GM19023 (cell line): ENCODE measurements at regions not wholly inside any gene's neighbourhood (a gene's known extent, or its start where the extent isn't known, plus 50 kb on each side); places are given as distances from the start of the nearest gene placed in this dataset.
A peak's percentile ranks its signal among the peaks of the same experiment; 100 is the strongest.
"Not testable (repeated sequence)": the region's sequence is repeated elsewhere in the genome, so short reads cannot be mapped to it uniquely, and the experiment has no call there.

ENCODE experiments used
- ATAC-seq: cut with Tn5 transposase; IDR thresholded peaks from one replicate; pipeline ENCODE4 v1.9.1; 2021; ENCODE audit warnings: mild to moderate bottlenecking, moderate library complexity; ENCODE audit not compliant: unreplicated experiment

DNA sequence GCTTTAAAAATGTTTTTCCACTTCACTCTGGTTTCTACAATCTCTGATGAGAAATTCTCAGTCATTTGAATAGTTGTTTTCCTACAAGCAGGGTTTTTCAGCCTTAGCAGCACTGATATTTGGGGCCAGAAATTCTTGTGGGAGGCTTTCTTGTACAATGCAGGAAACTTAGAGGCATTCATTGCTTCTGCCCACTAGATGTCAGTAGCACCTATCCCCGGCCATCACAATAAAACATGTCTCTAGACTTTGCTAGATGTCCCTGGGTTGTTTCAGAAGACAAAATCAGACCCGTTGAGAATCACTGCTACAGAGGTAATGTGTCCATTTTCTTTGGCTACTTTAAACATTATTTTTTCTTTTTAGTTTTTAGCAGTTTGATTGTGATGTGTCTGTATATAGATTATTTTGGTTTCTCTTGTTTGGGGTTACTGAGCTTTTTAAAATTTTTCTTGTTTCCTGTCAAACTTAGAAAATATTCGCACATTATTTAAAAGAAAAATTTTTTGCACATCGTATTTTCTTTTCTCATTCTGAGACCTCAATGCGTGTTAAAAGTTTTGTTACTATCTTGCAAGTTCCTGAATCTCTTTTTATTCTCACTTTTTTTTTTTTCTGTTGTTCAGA is 60.8 kb upstream of the CCDC179 start:
- peak; percentile 90 for ATAC-seq

DNA sequence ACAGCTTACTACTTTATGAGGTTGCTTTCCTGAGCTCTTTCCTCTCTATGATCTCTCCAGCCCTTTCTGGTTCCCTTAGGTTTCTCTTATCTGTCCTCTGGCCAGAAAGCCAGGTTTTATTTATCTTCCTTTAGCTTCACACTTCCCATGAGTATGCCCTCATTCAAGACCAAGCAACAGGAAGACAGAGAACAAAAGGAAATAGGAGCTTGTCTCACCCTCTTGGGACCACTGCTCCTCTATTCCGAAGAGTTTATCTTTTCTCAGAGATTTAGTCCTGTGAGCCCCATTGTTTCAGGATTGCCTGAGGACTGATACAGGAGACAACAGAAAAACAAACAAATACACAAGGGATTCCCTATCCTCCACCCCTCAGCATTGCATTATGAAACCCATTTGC is 62.4 kb upstream of the CCDC179 start:
- no peak for ATAC-seq

DNA sequence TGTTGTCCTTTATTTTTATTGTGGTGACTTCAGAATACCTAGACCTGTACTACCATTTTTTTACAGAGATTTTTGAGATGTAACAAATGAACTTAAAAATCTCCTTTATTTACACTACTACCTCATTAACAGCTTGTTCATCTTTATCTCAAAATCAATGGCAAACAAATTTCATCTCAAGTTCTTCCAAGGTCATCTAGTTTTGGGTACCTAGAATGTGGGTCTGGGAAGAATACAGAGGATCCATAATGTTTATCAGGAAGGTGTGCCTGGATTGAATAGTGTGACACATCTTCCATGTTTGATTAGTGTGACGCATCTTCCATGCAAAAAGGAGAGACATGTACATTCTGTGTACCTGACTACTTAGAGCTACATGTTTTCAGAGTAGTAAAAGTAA is 63.3 kb upstream of the CCDC179 start:
- ATAC-seq = no peak

DNA sequence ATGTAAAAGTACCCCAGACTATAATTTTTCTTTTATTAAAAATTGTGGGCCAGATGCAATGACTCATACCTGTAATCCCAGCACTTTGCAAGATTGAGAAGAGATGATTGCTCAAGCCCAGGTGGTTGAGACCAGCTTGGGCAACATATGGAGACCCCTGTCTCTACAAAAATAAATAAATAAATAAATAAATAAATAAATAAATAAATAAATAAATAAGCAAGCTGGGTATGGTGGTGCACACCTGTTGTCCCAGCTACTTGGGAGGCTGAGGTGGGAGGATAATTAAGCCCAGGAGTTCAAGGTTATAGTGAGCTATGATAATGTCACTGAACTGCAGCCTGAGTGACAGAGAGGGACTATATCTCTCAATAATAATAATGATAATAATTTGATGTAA is 66.1 kb upstream of the CCDC179 start:
- no peak for ATAC-seq

- no peak for ATAC-seq
Observed at GRCh38 chr11:22927793-22928192, 67.5 kb upstream of the CCDC179 start.

- no peak for ATAC-seq
Observed at GRCh38 chr11:22928207-22928917, 68.1 kb upstream of the CCDC179 start.

DNA sequence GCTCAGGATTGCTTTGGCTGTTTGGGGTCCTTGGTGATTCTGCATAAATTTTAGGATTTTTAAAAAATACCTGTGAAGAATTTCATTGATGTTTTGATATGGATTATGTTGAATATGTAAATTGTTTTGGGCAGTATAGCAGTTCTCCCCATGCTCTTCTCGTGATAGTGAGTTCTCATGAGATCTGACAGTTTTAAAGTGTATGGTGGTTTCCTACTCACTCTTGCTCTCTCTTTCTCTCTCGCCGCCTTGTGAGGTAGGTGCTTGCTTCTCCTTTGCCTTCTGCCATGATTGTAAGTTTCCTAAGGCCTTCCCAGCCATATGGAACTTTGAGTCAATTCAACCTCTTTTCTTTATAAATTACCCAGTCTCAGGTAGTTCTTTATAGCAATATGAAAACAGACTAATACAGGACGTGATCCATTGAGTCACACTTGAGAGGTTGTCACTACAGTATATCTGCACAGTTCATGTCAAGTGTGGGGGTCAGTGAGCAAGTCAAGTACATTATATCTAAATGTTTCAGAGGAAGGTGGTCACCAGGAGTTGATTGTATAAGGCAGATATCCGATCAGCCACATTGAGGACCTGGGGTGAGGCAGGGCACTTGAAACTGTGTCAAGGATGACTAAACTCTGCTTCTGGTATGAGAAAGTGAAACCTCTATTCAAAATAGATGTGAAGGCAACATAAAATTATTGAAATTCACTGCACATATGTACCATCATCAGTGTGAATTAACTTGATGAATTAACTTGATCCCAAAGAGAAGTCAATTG is 70.7 kb upstream of the CCDC179 start:
- ATAC-seq = peak; percentile 95

DNA sequence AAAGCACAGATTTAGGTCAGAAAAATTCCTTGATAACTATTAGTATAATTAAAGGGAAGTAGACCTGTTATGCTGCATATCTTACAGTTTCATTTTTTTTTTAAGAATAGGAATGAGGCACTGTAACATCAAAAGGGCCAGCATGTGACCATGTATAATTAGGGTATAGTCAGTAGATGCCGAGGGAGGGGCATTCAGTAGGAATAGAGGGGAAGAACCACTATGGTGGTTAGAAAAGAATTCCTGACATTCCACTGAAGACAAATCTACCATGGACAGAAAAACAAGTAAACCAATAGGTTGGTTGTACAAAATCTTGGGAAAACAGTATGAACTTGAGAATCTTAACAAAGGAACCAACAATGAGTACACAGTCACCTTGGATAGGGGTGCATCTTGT is 78.4 kb upstream of the CCDC179 start:
- no peak for ATAC-seq

GRCh38 chr11:22941544-22941943 is 81.3 kb upstream of the CCDC179 start:
- not testable (repeated sequence) for ATAC-seq

DNA sequence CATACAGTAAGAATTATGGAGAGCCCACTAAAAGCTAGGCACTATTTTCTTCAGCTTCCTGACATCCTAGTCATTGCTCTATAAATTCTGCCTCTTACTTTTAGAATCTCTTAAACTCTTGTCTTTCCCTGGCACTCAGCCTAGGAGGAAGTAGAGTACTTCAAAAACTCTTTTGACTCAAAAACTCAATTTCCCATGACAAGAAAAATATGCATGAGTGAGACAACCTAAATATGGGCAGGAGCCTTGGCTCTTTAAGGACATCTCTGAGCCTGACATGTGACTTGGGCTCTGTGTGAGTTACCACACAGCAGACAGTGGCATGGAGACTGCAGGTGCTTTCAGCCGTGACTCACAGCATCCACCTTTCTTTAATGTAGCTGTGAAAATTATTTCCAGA is 97.5 kb upstream of the CCDC179 start:
- no peak for ATAC-seq

DNA sequence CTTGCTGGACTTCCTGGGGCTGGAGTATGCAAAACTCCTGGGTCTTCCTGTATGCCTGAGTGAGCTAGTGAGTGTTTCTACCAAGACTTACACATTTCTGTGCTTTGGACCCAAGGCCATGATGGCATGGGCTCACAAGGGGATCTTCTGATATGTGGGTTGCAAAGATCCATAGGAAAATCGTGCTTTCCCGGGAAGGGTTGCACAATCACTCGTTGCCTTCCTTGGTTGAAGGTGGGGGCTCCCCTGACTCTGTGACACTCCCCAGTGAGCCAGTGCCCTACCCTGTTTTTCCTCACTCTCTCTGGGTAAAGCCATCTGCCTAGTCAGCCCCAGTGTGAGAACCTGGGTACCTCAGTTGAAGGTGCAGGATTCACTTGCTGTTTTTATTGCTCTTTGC is 114.0 kb upstream of the CCDC179 start:
- ATAC-seq = no peak

DNA sequence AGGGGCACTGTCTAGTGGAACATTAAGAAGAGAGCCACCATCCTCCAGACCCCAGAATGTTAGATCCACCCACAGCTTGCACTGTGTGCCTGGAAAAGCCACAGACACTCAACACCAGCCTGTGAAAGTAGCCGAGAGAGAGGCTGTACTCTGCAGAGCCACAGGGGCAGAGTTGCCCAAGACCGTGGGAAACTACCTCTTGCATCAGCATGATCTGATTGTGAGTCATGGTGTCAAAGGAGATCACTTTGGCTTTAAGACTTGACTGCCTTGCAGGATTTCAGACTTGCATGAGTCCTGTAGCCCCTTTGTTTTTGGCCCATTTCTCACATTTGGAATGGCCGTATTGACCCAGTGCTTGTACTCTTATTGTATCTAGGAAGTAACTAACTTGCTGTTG is 115.9 kb upstream of the CCDC179 start:
- ATAC-seq = no peak

- ATAC-seq = no peak
Observed at GRCh38 chr11:22982903-22983302, 122.6 kb upstream of the CCDC179 start.

- no peak for ATAC-seq
Observed at GRCh38 chr11:22984045-22984444, 123.8 kb upstream of the CCDC179 start.

DNA sequence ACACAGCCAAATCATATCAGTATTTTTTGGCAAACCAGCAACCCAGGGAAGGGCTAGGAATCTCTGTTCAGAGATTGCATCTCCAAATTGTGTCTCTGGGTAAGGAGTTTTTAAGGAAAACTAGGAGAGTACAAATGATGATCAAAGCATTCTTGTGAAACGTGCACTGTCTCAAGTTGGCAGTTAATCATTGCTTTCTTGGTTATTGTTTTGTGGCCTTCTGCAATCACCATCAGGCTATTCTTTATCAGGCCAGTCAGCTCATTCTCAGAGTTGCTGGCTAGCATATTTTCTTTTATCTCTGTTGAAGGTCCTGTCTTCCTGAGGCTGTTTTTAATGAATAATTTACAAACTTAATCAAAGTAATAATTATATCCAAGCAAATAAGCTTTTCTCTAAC is 129.1 kb upstream of the CCDC179 start:
- ATAC-seq = no peak

- ATAC-seq = no peak
Observed at GRCh38 chr11:22991196-22991595, 130.9 kb upstream of the CCDC179 start.

DNA sequence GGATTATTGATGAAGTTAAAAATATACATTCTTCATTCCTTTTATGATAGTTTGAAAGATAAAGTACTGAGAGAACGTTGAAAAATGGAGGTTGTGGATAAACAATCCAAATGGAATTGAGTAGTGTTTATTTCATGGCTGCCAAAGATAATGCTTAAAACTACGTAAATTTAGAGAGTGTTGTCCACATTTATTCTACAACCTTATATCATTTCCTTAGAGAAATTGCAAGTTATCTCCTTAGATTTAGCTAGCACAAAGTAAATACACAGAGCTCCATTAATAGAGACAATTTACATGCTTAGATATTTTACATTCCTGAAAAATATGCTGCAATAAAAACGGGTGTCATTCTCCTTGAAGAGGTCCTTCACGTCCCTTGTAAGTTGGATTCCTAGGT is 146.5 kb upstream of the CCDC179 start:
- no peak for ATAC-seq

GRCh38 chr11:23010790-23011335 is 150.6 kb upstream of the CCDC179 start:
- no peak for ATAC-seq

DNA sequence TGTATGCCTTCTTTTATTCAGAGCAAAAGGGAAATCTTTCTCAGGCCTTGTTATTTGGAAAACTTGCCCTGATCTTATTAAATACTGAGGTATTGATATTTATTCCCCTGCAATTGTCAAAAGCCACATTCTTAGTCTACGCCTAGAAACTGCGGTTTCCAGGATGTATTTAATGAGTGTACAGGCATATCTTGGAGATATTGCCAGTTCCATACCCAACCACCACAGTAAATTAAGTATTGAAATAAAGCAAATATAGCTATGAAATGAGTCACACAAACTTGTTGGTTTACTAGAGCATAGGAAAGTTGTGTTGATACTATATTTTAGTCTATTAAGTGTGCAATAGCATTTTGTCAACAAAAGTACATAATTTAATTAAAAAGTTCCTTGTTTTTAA is 152.7 kb upstream of the CCDC179 start:
- ATAC-seq = no peak

DNA sequence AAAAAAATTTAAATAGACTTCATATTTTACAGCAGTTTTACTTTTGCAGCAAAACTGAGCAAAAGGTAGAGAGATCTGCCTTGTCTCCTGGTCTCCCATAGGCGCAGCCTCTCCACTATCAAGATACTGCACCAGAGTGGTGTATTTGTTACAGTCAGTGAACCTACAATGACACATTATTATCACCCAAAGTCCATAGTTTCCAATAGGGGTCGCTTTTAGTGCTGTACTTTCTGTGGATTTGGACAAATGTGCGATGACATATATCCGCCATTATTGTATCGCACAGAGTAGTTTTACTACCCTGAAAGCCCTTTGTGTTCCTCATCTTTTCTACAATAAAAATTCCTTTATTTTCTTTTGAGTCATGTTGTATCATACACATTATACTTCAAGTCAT is 153.2 kb upstream of the CCDC179 start:
- no peak for ATAC-seq

DNA sequence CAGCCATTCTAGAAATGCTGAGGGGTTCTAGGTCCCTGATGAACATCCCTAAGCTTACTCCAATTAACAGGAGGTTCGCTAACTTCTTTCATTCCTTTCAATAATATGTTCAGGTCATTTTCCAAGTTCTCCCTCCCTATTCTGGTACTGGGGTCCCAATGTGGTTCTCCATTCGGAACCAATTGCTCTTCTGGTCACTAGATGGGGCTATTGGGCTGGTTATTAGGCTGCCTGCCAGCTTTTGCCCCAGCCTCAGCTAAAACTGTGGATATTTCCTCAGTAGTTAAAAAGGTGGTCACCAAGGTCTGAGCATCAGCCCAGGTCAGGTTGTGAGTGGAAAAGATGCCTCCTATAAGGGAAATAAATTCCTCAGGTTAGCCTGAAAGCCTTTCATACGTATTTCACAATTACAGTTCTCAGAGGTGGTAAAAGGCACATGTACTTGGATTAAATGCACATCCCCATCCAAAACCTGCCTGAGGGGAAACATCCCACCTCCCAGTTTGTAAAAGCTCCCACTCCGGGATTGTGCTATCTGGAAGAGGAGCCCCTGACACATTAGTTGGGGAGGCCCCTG is 161.1 kb upstream of the CCDC179 start:
- peak; percentile 71 for ATAC-seq
